ENCODE measurements at regions not wholly inside any gene's neighbourhood (a gene's known extent, or its start where the extent isn't known, plus 50 kb on each side); places are given as distances from the start of the nearest gene placed in this dataset.

GRCh38 chr12:91940322-91940721 lies 205.3 kb downstream of the BTG1 start:
- H3K36me3 ChIP-seq (ENCODE audit: insufficient read depth, low read length) = no peaks in the 10 kb centered on the region
- no peaks in the 10 kb centered on the region for H3F3A ChIP-seq (ENCODE audit: insufficient read depth, low read length)
- TF ChIP-seq CTCF (IDR thresholded peaks at IDR 0.05; ENCODE audit: low read length) = no peak
- no peaks in the 10 kb centered on the region for H3K79me2 ChIP-seq (ENCODE audit: insufficient read depth, low read length)
- no peak overlapping the region for H3K4me2 ChIP-seq (ENCODE audit: low read length)
- no peak overlapping the region for H2AFZ ChIP-seq (ENCODE audit: low read length)
- H3K27ac ChIP-seq (ENCODE audit: low read depth, low read length, poor library complexity, severe bottlenecking) = no peak overlapping the region
- no peak overlapping the region for H3K9ac ChIP-seq (ENCODE audit: low read length)
- H3K4me1 ChIP-seq (ENCODE audit: insufficient read depth, low read length, severe bottlenecking) = no peaks in the 10 kb centered on the region
- no peaks in the 10 kb centered on the region for H4K20me1 ChIP-seq (ENCODE audit: insufficient read depth, low read length)
- H3K9me3 ChIP-seq (ENCODE audit: low read length) = no peaks in the 10 kb centered on the region
- no peaks in the 10 kb centered on the region for H3K9me2 ChIP-seq (ENCODE audit: low read depth, low read length)
- no peaks in the 10 kb centered on the region for H3K27me3 ChIP-seq (ENCODE audit: insufficient read depth, low read length)
- no peak overlapping the region for H3K4me3 ChIP-seq (ENCODE audit: low read depth, low read length, poor library complexity, severe bottlenecking)

- Histone ChIP-seq H3K36me3 (ENCODE audit: insufficient read depth, low read length) (no peaks in the 10 kb centered on the region), H2AFZ (ENCODE audit: low read length) (no peak overlapping the region), H3K9me2 (ENCODE audit: low read depth, low read length) (no peaks in the 10 kb centered on the region), H3K9ac (ENCODE audit: low read length) (no peak overlapping the region), H4K20me1 (ENCODE audit: insufficient read depth, low read length) (no peaks in the 10 kb centered on the region), H3K27me3 (ENCODE audit: insufficient read depth, low read length) (no peaks in the 10 kb centered on the region), H3K4me2 (ENCODE audit: low read length) (no peak overlapping the region), H3F3A (ENCODE audit: insufficient read depth, low read length) (no peaks in the 10 kb centered on the region), H3K27ac (ENCODE audit: low read depth, low read length, poor library complexity, severe bottlenecking) (no peak overlapping the region), H3K4me1 (ENCODE audit: insufficient read depth, low read length, severe bottlenecking) (no peaks in the 10 kb centered on the region), H3K9me3 (ENCODE audit: low read length) (no peaks in the 10 kb centered on the region), H3K4me3 (ENCODE audit: low read depth, low read length, poor library complexity, severe bottlenecking) (no peak overlapping the region), H3K79me2 (ENCODE audit: insufficient read depth, low read length) (no peaks in the 10 kb centered on the region)
- TF ChIP-seq EZH2 (IDR thresholded peaks at IDR 0.05; ENCODE audit: borderline replicate concordance, low read length) (no peak), CTCF (IDR thresholded peaks at IDR 0.05; ENCODE audit: low read length) (no peak)
Observed at GRCh38 chr12:91937706-91938105, 207.9 kb downstream of the BTG1 start.

- H3K36me3 ChIP-seq (ENCODE audit: insufficient read depth, low read length) = no peaks in the 10 kb centered on the region
- H3K27ac ChIP-seq (ENCODE audit: low read depth, low read length, poor library complexity, severe bottlenecking) = no peak overlapping the region
- H2AFZ ChIP-seq (ENCODE audit: low read length) = no peak overlapping the region
- no peak overlapping the region for H3K4me2 ChIP-seq (ENCODE audit: low read length)
- H3K9me3 ChIP-seq (ENCODE audit: low read length) = no peaks in the 10 kb centered on the region
- no peaks in the 10 kb centered on the region for H3K79me2 ChIP-seq (ENCODE audit: insufficient read depth, low read length)
- no peaks in the 10 kb centered on the region for H4K20me1 ChIP-seq (ENCODE audit: insufficient read depth, low read length)
- H3K4me3 ChIP-seq (ENCODE audit: low read depth, low read length, poor library complexity, severe bottlenecking) = no peak overlapping the region
- no peaks in the 10 kb centered on the region for H3K4me1 ChIP-seq (ENCODE audit: insufficient read depth, low read length, severe bottlenecking)
- no peaks in the 10 kb centered on the region for H3F3A ChIP-seq (ENCODE audit: insufficient read depth, low read length)
- no peaks in the 10 kb centered on the region for H3K9me2 ChIP-seq (ENCODE audit: low read depth, low read length)
- H3K9ac ChIP-seq (ENCODE audit: low read length) = no peak overlapping the region
- no peaks in the 10 kb centered on the region for H3K27me3 ChIP-seq (ENCODE audit: insufficient read depth, low read length)
- TF ChIP-seq CTCF (IDR thresholded peaks at IDR 0.05; ENCODE audit: low read length) = no peak
- no peak for TF ChIP-seq EZH2 (IDR thresholded peaks at IDR 0.05; ENCODE audit: borderline replicate concordance, low read length)
Observed at GRCh38 chr12:91937009-91937408, 208.6 kb downstream of the BTG1 start.
